HPDE6-E6E7 (cell line): ENCODE measurements at regions not wholly inside any gene's neighbourhood (a gene's known extent, or its start where the extent isn't known, plus 50 kb on each side); places are given as distances from the start of the nearest gene placed in this dataset.

Experiments
- DNase-seq: peaks from one replicate; pipeline ENCODE4 v3.0.0; 2011; ENCODE audit warnings: missing footprints; ENCODE audit errors: extremely low spot score

- DNase-seq: no peak
These were observed 68.7 kb upstream of the SP4 start for GRCh38 chr7:21359163-21359562.

DNA sequence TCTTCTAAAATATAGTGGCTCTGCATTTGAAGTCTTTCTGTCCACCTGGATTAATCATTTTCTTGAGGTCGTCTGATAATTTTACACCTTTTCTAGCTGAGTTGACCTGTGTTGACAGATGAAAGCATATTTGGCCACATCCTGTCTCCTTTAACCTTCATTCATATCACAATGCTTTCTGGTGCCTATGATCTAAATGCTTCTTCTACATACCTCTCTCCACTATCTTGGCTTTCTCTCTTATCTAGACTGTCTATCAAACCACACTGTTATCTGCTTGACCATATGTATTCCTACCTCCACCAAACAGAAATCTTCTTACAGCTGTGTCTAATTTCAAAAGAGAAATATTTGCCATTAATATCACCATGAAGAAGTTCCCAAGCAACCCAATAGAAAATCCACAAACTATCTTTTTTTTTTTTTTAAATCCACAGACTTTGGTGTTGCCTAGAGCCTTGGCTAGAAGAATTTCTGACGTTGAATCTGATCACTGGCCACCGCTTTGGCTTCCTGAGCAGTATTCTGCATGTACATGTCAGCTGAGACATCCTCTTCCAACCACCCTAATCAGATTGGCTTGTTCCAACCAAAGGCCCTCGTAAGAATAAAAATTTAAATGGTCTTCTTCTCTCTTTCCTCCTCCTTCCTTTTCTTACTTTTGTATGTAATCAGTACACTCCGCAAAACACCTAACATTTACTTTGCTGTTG is 66.3 kb upstream of the SP4 start:
- DNase-seq: no peak

- DNase-seq: no peak
These were observed 63.0 kb upstream of the SP4 start for GRCh38 chr7:21364801-21365271.

GRCh38 chr7:21365866-21366624 is 61.8 kb upstream of the SP4 start:
- DNase-seq: peak; percentile 73

DNA sequence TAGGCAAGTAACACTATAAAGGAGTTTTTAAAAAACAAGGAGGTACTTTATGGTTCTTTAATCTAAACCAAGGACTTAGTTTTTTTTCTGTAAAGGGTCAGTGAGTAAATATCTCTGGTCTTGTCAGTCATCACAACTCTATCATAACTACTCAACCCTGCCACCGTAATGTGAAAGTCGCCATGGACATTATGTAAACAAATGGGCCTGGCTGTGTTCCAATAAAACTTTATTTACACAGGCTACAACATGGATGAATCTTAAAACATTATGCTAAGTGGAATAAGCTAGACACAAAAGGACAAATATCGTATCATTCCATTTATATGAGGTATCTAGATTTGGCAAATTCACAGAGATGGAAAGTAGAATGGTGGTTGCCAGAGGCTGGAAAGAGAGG is 60.8 kb upstream of the SP4 start:
- no peak for DNase-seq

DNA sequence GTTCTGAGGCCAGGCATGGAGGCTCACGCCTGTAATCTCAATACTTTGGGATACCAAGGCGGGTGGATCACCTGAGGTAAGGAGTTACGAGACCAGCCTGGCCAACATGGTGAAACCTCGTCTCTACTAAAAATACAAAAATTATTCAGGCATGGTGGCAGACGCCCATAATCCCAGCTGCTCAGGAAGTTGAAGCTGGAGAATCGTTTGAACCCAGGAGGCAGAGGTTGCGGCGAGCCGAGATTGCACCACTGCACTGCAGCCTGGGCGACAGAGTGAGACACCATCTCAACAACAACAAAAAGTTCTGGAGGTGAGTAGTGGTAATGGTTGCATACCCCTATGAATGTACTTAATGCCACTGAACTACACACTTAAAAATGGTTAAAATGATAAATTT is 60.3 kb upstream of the SP4 start:
- DNase-seq: no peak

- no peak for DNase-seq
These were observed 59.6 kb upstream of the SP4 start for GRCh38 chr7:21368317-21368716.

- DNase-seq: no peak
These were observed 57.5 kb upstream of the SP4 start for GRCh38 chr7:21370283-21370982.

GRCh38 chr7:21371360-21371759 is 56.5 kb upstream of the SP4 start:
- DNase-seq: no peak

DNA sequence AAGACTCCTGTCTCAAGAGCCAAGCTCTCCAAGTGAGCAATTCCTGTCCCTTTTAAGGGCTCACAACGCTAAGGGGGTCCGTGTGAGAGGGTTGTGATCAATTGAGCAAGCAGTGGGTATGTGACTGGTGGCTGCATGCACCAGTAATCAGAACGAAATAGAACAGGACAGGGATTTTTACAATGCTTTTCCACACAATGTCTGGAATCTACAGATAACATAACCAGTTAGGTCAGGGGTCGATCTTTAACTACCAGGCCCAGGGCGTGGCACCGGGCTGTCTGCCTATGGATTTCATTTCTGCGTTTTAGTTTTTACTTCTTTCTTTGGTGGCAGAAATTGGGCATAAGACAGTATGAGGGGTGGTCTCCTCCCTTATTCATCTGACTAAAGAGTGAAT is 54.9 kb upstream of the SP4 start:
- DNase-seq: no peak

DNA sequence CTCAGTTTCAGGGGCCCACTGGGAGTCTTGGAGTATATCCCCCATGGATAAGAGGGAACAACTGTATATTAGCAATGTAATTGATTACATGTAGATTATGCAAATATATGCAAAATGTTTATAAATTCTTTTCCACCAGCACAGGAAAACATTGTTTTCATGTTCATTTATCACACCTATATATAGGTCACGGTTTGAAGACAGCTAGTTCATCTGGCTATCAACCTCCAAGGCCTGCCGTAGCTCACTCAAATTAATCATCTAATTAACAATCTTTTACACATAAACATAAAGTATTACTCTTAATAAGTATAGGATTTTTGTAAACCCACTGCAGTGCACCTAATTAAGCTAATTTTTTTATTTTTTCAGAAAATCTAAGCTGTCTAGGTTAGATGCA is 53.7 kb upstream of the SP4 start:
- DNase-seq: no peak

- DNase-seq: no peak
These were observed 50.3 kb upstream of the SP4 start for GRCh38 chr7:21377545-21377944.
